ENCODE measurements at regions not wholly inside any gene's neighbourhood (a gene's known extent, or its start where the extent isn't known, plus 50 kb on each side); places are given as distances from the start of the nearest gene placed in this dataset.

GRCh38 chr9:103193992-103194391 is 198.9 kb downstream of the CYLC2 start (continued):
- no peak for TF ChIP-seq SIN3A (conservative IDR thresholded peaks at IDR 0.05 in 1 of 2, IDR thresholded peaks at IDR 0.05 in 1 of 2; ENCODE audit: low read depth in 1 of 2, low read length in 2 of 2)
